ENCODE measurements at regions not wholly inside any gene's neighbourhood (a gene's known extent, or its start where the extent isn't known, plus 50 kb on each side); places are given as distances from the start of the nearest gene placed in this dataset.
"Not testable (repeated sequence)": the region's sequence is repeated elsewhere in the genome, so short reads cannot be mapped to it uniquely, and the experiment has no call there.

- DNase-seq, result no peak
Measured at GRCh38 chr13:103625194-103625593, 559.0 kb upstream of the SLC10A2 start.

- DNase-seq, result no peak
Measured at GRCh38 chr13:103618151-103618550, 551.9 kb upstream of the SLC10A2 start.

GRCh38 chr13:103615771-103616170, 549.6 kb upstream of the SLC10A2 start:
- DNase-seq, result no peak

GRCh38 chr13:103614761-103615160, 548.5 kb upstream of the SLC10A2 start:
- DNase-seq, result no peak

GRCh38 chr13:103607995-103608394, 541.8 kb upstream of the SLC10A2 start:
- DNase-seq, result no peak

- DNase-seq, result no peak
Measured at GRCh38 chr13:103605546-103606326, 539.5 kb upstream of the SLC10A2 start.

- not testable (repeated sequence) for DNase-seq
Measured at GRCh38 chr13:103599870-103600269, 533.7 kb upstream of the SLC10A2 start.

- no peak for DNase-seq
Measured at GRCh38 chr13:103598671-103599070, 532.5 kb upstream of the SLC10A2 start.

GRCh38 chr13:103573446-103573845, 507.2 kb upstream of the SLC10A2 start:
- DNase-seq, result no peak

- no peak for DNase-seq
Measured at GRCh38 chr13:103568314-103568713, 502.1 kb upstream of the SLC10A2 start.

GRCh38 chr13:103557878-103558277, 491.7 kb upstream of the SLC10A2 start:
- DNase-seq, result no peak

GRCh38 chr13:103556681-103557080, 490.5 kb upstream of the SLC10A2 start:
- DNase-seq, result no peak

- DNase-seq, result no peak
Measured at GRCh38 chr13:103547914-103548313, 481.7 kb upstream of the SLC10A2 start.

- no peak for DNase-seq
Measured at GRCh38 chr13:103546271-103546670, 480.1 kb upstream of the SLC10A2 start.

GRCh38 chr13:103542648-103543047, 476.4 kb upstream of the SLC10A2 start:
- no peak for DNase-seq

GRCh38 chr13:103540382-103540765, 474.2 kb upstream of the SLC10A2 start:
- no peak for DNase-seq

GRCh38 chr13:103539721-103540381, 473.6 kb upstream of the SLC10A2 start:
- no peak for DNase-seq

- no peak for DNase-seq
Measured at GRCh38 chr13:103539265-103539664, 473.0 kb upstream of the SLC10A2 start.

GRCh38 chr13:103537616-103538015, 471.4 kb upstream of the SLC10A2 start:
- DNase-seq, result no peak

- no peak for DNase-seq
Measured at GRCh38 chr13:103531278-103531677, 465.1 kb upstream of the SLC10A2 start.

GRCh38 chr13:103528437-103528836, 462.2 kb upstream of the SLC10A2 start:
- DNase-seq, result no peak

- no peak for DNase-seq
Measured at GRCh38 chr13:103525530-103525929, 459.3 kb upstream of the SLC10A2 start.

GRCh38 chr13:103523858-103524257, 457.6 kb upstream of the SLC10A2 start:
- no peak for DNase-seq

- DNase-seq, result no peak
Measured at GRCh38 chr13:103521532-103521931, 455.3 kb upstream of the SLC10A2 start.

- DNase-seq, result no peak
Measured at GRCh38 chr13:103517768-103518102, 451.5 kb upstream of the SLC10A2 start.
